GM12878 (cell line): ENCODE measurements at regions not wholly inside any gene's neighbourhood (a gene's known extent, or its start where the extent isn't known, plus 50 kb on each side); places are given as distances from the start of the nearest gene placed in this dataset.

ENCODE experiments used
- ATF2 ChIP-seq: IDR thresholded peaks from 2 replicates; pipeline ENCODE4 v1.6.1; 2012; ENCODE audit warnings: low read length, inconsistent platforms
- BCL11A ChIP-seq: IDR thresholded peaks from 2 replicates; pipeline ENCODE4 v1.6.1; 2011; ENCODE audit warnings: low read depth, low read length
- ESRRA ChIP-seq: IDR thresholded peaks from 2 replicates; pipeline ENCODE4 v1.6.1; 2012; ENCODE audit warnings: mild to moderate bottlenecking, low read length, improper control_type of control experiment
- JUNB ChIP-seq: IDR thresholded peaks from 2 replicates; pipeline ENCODE4 v1.6.1; 2016; ENCODE audit warnings: antibody characterized with exemption, mild to moderate bottlenecking
- MLLT1 ChIP-seq: fragments of 450-650 bp; IDR thresholded peaks from 2 replicates; pipeline ENCODE4 v1.6.1; 2016; ENCODE audit warnings: mild to moderate bottlenecking
- MYB ChIP-seq: fragments of 150-350 bp; IDR thresholded peaks from 2 replicates; pipeline ENCODE4 v1.6.1; 2014; ENCODE audit warnings: mild to moderate bottlenecking, low read depth, low read length, borderline replicate concordance
- POLR2A ChIP-seq: IDR thresholded peaks from 2 replicates; pipeline ENCODE4 v1.6.1; 2011; ENCODE audit warnings: low read depth, mild to moderate bottlenecking, low read length
- RAD21 ChIP-seq: IDR thresholded peaks from 2 replicates; pipeline ENCODE4 v1.6.1; 2011; ENCODE audit warnings: mild to moderate bottlenecking, low read depth, low read length, moderate library complexity; ENCODE audit not compliant: insufficient read depth
- WRNIP1 ChIP-seq: IDR thresholded peaks from 2 replicates; pipeline ENCODE4 v1.6.1; 2011; ENCODE audit warnings: low read depth, low read length, improper control_type of control experiment, borderline replicate concordance
- YY1 ChIP-seq: IDR thresholded peaks from 2 replicates; pipeline ENCODE4 v1.6.1; 2011; ENCODE audit warnings: low read depth, mild to moderate bottlenecking, low read length
- ZBTB33 ChIP-seq: fragments of 450-650 bp; IDR thresholded peaks from 2 replicates; pipeline ENCODE4 v1.6.1; 2017; ENCODE audit warnings: mild to moderate bottlenecking
- TF ChIP-seq, protein P1 (sequence below), 3 experiments: IDR thresholded peaks in 2 of 3; conservative IDR thresholded peaks in 1 of 3; 2 replicates each; pipeline ENCODE4 v1.5.1; 2011; ENCODE audit warnings: low read depth in 3 of 3, low read length in 3 of 3, mild to moderate bottlenecking in 3 of 3, control low read depth in 2 of 3, moderate library complexity in 2 of 3, inconsistent platforms in 1 of 3, mixed read lengths in 1 of 3; ENCODE audit not compliant: control insufficient read depth in 2 of 3, insufficient read depth in 1 of 3; ENCODE audit errors: extremely low read depth in 1 of 3
- TF ChIP-seq, protein P2 (sequence below): IDR thresholded peaks from 2 replicates; pipeline ENCODE4 v1.6.1; 2012; ENCODE audit warnings: low read depth, low read length, improper control_type of control experiment
- TF ChIP-seq, protein P3 (sequence below): IDR thresholded peaks from 2 replicates; pipeline ENCODE4 v1.6.1; 2012; ENCODE audit warnings: low read depth, low read length, improper control_type of control experiment

DNA sequence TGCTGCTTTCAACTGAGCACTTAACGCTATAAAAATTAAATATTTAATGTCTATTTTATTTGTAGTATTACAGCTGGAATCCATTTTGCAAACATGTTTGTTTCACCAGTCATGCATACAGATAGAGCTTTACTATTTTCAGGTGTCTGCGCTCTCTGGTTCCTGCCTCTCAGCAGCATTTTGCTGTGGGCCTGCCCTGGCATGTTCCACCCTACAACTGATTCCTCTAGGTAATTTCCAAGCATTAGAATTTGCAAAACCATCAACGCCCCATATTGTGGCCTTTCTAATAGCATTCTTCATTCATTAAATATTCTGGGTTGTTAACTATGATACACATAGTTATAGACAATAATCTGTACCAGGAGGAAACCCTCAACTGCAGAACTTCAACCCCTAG lies 266.4 kb upstream of the DLGAP1 start:
- TF ChIP-seq, protein P1, sequence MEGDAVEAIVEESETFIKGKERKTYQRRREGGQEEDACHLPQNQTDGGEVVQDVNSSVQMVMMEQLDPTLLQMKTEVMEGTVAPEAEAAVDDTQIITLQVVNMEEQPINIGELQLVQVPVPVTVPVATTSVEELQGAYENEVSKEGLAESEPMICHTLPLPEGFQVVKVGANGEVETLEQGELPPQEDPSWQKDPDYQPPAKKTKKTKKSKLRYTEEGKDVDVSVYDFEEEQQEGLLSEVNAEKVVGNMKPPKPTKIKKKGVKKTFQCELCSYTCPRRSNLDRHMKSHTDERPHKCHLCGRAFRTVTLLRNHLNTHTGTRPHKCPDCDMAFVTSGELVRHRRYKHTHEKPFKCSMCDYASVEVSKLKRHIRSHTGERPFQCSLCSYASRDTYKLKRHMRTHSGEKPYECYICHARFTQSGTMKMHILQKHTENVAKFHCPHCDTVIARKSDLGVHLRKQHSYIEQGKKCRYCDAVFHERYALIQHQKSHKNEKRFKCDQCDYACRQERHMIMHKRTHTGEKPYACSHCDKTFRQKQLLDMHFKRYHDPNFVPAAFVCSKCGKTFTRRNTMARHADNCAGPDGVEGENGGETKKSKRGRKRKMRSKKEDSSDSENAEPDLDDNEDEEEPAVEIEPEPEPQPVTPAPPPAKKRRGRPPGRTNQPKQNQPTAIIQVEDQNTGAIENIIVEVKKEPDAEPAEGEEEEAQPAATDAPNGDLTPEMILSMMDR (IDR thresholded peaks at IDR 0.05 in 2 of 3, conservative IDR thresholded peaks at IDR 0.05 in 1 of 3; ENCODE audit: control insufficient read depth in 2 of 3, extremely low read depth in 1 of 3, insufficient read depth in 1 of 3, low read depth in 3 of 3, low read length in 3 of 3): no peak
- TF ChIP-seq ZBTB33 (no peak), MYB (no peak), WRNIP1 (no peak), MLLT1 (no peak), BCL11A (no peak), ATF2 (no peak), POLR2A (no peak), JUNB (no peak), YY1 (no peak), RAD21 (no peak), ESRRA (no peak)
- TF ChIP-seq, protein P2, sequence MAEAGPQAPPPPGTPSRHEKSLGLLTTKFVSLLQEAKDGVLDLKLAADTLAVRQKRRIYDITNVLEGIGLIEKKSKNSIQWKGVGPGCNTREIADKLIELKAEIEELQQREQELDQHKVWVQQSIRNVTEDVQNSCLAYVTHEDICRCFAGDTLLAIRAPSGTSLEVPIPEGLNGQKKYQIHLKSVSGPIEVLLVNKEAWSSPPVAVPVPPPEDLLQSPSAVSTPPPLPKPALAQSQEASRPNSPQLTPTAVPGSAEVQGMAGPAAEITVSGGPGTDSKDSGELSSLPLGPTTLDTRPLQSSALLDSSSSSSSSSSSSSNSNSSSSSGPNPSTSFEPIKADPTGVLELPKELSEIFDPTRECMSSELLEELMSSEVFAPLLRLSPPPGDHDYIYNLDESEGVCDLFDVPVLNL: no peak
- TF ChIP-seq, protein P3, sequence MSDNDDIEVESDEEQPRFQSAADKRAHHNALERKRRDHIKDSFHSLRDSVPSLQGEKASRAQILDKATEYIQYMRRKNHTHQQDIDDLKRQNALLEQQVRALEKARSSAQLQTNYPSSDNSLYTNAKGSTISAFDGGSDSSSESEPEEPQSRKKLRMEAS: no peak
